H7 (cell line): ENCODE measurements at regions not wholly inside any gene's neighbourhood (a gene's known extent, or its start where the extent isn't known, plus 50 kb on each side); places are given as distances from the start of the nearest gene placed in this dataset.
A peak's percentile ranks its signal among the peaks of the same experiment; 100 is the strongest.
"Not testable (repeated sequence)": the region's sequence is repeated elsewhere in the genome, so short reads cannot be mapped to it uniquely, and the experiment has no call there.

Experiments used
- DNase-seq: peaks from one replicate; pipeline ENCODE4 v3.0.0; 2012
- H3K27me3 ChIP-seq: 2 replicates; pipeline ENCODE4 v1.6.0; 2011; ENCODE audit warnings: mild to moderate bottlenecking, low read length; ENCODE audit not compliant: control insufficient read depth, insufficient read depth
- H3K36me3 ChIP-seq: replicated peaks from 2 replicates; pipeline ENCODE4 v1.5.1; 2011; ENCODE audit warnings: low read length; ENCODE audit not compliant: control insufficient read depth, insufficient read depth
- H3K4me3 ChIP-seq: 2 replicates; pipeline ENCODE4 v1.5.1; 2011; ENCODE audit warnings: low read depth, mild to moderate bottlenecking, control low read depth, low read length, moderate library complexity; ENCODE audit not compliant: insufficient read depth

- DNase-seq = no peak
- no peaks in the 10 kb centered on the region for H3K27me3 ChIP-seq
Measured at GRCh38 chrX:131671735-131672134, 127.9 kb downstream of the OR13H1 start.

GRCh38 chrX:131675596-131676194 lies 131.8 kb downstream of the OR13H1 start:
- H3K4me3 ChIP-seq = no peak overlapping the region
- DNase-seq = peak; percentile 56
- H3K27me3 ChIP-seq = no peaks in the 10 kb centered on the region
- no peaks in the 10 kb centered on the region for H3K36me3 ChIP-seq

More at GRCh38 chrX:131671735-131672134, 127.9 kb downstream of the OR13H1 start:
- Histone ChIP-seq H3K36me3 (no peaks in the 10 kb centered on the region), H3K4me3 (no peak overlapping the region)

DNA sequence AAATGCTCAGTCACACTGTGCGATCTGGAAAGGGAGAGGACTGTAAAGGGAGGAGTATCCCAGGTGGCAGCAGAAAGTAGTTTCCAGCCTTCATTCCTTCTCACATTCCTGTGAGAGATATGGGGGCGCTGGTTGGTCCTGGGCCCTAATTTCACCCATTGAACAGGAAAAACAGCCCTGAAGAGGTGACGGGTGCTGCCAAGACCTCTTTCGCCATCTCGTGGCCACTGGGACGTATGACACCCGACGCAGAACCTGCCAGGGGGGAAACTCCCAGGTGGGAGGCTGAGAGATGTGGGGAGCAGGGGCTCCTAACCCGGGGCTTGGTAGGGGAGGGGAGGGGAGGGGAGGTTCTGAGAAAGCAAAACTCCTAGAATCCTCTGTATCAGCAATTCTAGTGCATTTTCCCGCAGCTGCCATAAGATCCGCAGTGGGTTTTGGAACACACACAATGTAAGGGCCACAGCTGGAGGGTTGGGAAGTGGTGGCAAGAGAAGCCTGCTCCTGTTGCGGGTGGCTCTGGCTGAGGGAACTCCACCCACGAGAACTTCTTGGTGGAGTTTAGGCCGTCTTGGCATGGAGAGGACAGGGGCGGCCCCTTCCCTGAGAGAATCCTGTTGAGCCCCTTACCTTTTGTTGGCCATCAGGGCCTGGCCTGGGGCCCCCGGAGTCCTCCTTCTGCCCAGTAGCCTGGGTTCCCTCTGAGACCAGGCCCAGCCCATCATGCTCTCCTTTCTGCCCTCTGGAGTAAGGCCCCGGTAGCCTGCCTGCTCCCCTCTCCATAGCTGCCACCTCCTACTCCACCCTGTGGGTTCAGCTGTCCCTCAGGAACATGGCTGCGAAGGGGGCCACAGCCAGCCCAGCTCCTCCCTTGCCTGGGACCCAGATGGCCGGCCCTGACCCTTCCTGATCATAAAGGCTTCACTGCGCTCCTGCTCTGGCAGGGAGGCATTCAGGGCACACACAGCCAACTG lies 134.1 kb downstream of the OR13H1 start:
- Histone ChIP-seq H3K4me3 (no peak overlapping the region), H3K27me3 (no peaks in the 10 kb centered on the region), H3K36me3 (no peaks in the 10 kb centered on the region)
- DNase-seq = peak; percentile 83

DNA sequence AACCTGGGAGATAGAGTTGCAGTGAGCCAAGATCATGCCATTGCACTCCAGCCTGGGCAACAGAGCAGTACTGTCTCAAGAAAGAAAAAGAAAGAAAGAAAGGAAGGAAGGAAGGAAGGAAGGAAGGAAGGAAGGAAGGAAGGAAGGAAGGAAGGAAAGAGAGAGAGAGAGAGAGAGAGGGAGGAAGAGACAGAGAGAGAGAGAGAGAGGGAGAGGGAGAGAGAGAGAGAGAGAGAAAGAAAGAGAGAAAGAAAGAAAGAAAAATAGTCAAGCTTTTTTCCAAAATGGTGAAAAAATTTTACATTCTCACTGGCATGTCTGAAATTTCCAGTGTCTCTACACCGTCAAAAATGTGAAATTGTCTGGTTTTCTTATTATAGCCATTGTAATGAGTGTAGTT lies 138.9 kb downstream of the OR13H1 start:
- not testable (repeated sequence) for DNase-seq, H3K4me3 ChIP-seq, H3K36me3 ChIP-seq, H3K27me3 ChIP-seq

DNA sequence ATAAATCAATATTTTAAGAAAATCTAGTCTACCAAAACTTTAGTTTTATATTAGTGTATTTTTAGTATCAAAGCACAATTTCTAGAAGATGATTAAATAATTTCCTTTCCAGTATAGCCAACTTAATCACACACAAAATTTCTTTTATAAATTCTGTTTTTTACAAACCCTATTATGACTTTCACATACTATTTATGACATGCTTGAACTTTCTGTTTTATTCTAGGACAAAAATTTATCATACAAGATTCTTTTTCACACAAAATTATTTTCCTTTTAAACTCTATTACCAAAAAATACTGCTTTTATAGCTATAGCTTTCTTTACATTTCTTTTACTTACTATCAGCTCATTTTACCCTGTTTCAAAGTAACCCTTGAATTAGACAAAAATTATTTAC lies 149.5 kb downstream of the OR13H1 start:
- Histone ChIP-seq H3K27me3 (no peaks in the 10 kb centered on the region), H3K4me3 (no peak overlapping the region), H3K36me3 (peaks cover 17% of the 10 kb centered on the region)
- no peak for DNase-seq

- peaks cover 21% of the 10 kb centered on the region for H3K36me3 ChIP-seq
- H3K4me3 ChIP-seq, DNase-seq, H3K27me3 ChIP-seq: not testable (repeated sequence)
Measured at GRCh38 chrX:131696989-131697388, 153.1 kb downstream of the OR13H1 start.

GRCh38 chrX:131703646-131704045 lies 159.8 kb downstream of the OR13H1 start:
- Histone ChIP-seq H3K27me3 (no peaks in the 10 kb centered on the region), H3K36me3 (peaks cover 18% of the 10 kb centered on the region), H3K4me3 (no peak overlapping the region)
- DNase-seq = no peak

GRCh38 chrX:131704136-131704695 lies 160.3 kb downstream of the OR13H1 start:
- DNase-seq = no peak

DNA sequence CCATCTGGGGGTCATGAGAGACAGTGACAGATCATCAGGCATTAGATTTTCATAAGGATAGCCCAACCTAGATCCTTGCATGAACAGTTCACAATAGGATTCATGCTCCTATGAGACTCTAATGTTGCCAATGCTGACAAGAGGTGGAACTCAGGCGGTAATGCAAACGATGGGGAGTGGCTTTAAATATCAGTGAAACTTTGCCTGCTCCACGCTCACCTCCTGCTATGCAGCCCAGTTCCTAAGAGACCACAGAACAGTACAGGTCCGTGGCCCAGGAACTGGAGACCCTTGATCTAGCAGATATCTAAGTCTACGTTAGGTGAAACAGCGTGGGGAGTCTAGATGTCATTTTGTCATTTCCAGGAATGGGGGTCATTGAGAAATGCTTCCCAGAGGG lies 165.7 kb downstream of the OR13H1 start:
- no peak for DNase-seq
- Histone ChIP-seq H3K36me3 (peaks cover 32% of the 10 kb centered on the region), H3K27me3 (no peaks in the 10 kb centered on the region), H3K4me3 (no peak overlapping the region)

More at GRCh38 chrX:131704136-131704695, 160.3 kb downstream of the OR13H1 start:
- Histone ChIP-seq H3K27me3 (no peaks in the 10 kb centered on the region), H3K36me3 (peaks cover 16% of the 10 kb centered on the region), H3K4me3 (no peak overlapping the region)

DNA sequence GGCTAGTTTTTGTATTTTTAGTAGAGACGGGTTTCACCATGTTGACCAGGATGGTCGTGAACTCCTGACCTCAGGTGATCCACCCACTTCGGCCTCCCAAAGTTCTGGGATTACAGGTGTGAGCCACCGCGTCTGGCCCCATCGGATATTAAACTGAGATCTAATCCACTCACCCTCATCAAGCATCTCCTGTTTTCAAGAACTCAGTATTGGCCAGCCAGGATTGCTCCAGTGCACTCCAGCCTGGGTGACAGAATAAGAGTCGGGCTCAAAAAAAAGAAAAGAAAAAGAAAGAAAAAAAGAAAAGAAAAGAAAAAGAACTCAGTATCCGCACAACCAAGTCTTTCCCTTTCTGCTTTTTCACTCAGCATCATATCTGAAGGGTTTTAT lies 167.6 kb downstream of the OR13H1 start:
- DNase-seq = no peak
- no peaks in the 10 kb centered on the region for H3K27me3 ChIP-seq
- no peak overlapping the region for H3K4me3 ChIP-seq
- H3K36me3 ChIP-seq = peaks cover 27% of the 10 kb centered on the region

DNA sequence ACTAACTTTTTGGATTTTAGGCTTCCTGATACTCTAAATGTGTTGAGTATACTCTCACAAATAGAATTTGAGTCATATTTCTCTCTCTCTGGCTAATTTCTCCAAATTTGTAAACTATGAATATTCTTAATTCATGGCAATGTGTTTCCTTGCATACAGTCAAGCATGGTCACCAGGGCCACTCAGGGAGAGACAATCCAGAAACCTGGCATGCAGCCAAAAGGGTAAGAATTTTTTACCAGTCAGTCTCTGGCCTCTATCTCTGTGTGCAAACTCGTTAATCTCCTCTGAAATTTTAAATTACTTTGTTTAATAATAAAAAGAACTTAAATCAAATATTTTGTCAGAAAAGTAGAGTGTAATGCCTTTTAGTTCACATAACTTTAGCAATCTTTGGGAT lies 179.8 kb downstream of the OR13H1 start:
- H3K27me3 ChIP-seq = no peaks in the 10 kb centered on the region
- H3K36me3 ChIP-seq = peaks cover 4% of the 10 kb centered on the region
- no peak for DNase-seq
- no peak overlapping the region for H3K4me3 ChIP-seq

GRCh38 chrX:131724292-131724691 lies 180.4 kb downstream of the OR13H1 start:
- DNase-seq = no peak
- peaks cover 4% of the 10 kb centered on the region for H3K36me3 ChIP-seq
- no peak overlapping the region for H3K4me3 ChIP-seq
- H3K27me3 ChIP-seq = no peaks in the 10 kb centered on the region

GRCh38 chrX:131725001-131725654 lies 181.3 kb downstream of the OR13H1 start:
- Histone ChIP-seq H3K36me3 (peaks cover 1% of the 10 kb centered on the region), H3K27me3 (no peaks in the 10 kb centered on the region), H3K4me3 (no peak overlapping the region)
- no peak for DNase-seq

- no peaks in the 10 kb centered on the region for H3K27me3 ChIP-seq
- H3K4me3 ChIP-seq = no peak overlapping the region
- no peaks in the 10 kb centered on the region; the same call in 1 of the 2 replicates for H3K36me3 ChIP-seq
- no peak for DNase-seq
Measured at GRCh38 chrX:131727778-131728177, 183.9 kb downstream of the OR13H1 start.
